ENCODE measurements at regions not wholly inside any gene's neighbourhood (a gene's known extent, or its start where the extent isn't known, plus 50 kb on each side); places are given as distances from the start of the nearest gene placed in this dataset.

DNA sequence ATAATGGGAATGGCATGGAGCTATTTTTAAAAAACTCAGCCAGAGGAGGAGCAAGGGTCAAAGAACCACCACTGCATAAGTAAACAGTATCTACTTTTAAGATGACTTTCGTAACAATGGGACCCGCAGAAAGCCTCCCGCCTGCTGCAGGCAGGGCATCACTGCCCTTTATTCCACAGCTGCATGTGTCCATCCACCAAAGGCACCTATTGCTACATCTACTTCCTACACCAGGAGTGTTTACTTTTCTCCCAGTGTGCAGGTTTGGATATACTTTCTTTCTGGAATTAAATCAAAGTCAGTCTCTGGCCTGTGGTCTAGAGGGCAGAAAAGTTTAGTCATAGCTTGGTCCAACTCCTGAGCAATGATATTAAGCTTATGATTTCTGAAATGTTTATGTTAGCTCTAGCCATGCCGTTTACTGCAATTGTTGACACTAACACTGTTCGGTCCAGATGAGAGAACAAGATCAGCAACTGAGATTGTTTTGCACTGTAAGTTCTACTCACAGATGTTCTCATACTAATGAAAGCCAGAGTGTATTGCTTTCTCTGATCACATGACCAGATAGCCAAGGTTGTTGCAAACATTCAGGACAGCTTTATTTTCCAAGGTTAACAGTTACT lies 391.5 kb downstream of the FGF10 start (continued):
- TF ChIP-seq, protein P1, sequence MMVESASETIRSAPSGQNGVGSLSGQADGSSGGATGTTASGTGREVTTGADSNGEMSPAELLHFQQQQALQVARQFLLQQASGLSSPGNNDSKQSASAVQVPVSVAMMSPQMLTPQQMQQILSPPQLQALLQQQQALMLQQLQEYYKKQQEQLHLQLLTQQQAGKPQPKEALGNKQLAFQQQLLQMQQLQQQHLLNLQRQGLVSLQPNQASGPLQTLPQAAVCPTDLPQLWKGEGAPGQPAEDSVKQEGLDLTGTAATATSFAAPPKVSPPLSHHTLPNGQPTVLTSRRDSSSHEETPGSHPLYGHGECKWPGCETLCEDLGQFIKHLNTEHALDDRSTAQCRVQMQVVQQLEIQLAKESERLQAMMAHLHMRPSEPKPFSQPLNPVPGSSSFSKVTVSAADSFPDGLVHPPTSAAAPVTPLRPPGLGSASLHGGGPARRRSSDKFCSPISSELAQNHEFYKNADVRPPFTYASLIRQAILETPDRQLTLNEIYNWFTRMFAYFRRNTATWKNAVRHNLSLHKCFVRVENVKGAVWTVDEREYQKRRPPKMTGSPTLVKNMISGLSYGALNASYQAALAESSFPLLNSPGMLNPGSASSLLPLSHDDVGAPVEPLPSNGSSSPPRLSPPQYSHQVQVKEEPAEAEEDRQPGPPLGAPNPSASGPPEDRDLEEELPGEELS (CRISPR knock-in tag; IDR thresholded peaks at IDR 0.05) = peak; percentile 95
- peak; percentile 57; the same call in 1 of the 2 replicates for TF ChIP-seq ZNF788 (CRISPR knock-in tag; IDR thresholded peaks at IDR 0.05; ENCODE audit: borderline replicate concordance)
- peak; percentile 89 for TF ChIP-seq NFKBIZ (CRISPR knock-in tag; IDR thresholded peaks at IDR 0.05)
- TF ChIP-seq HNF4G (IDR thresholded peaks at IDR 0.05; ENCODE audit: borderline replicate concordance, low read depth, low read length) = peak; percentile 66; the same call in 1 of the 2 replicates
- TF ChIP-seq HNF4G (CRISPR knock-in tag; IDR thresholded peaks at IDR 0.05; ENCODE audit: borderline replicate concordance, low read depth) = peak; percentile 92
- TF ChIP-seq, protein P2, sequence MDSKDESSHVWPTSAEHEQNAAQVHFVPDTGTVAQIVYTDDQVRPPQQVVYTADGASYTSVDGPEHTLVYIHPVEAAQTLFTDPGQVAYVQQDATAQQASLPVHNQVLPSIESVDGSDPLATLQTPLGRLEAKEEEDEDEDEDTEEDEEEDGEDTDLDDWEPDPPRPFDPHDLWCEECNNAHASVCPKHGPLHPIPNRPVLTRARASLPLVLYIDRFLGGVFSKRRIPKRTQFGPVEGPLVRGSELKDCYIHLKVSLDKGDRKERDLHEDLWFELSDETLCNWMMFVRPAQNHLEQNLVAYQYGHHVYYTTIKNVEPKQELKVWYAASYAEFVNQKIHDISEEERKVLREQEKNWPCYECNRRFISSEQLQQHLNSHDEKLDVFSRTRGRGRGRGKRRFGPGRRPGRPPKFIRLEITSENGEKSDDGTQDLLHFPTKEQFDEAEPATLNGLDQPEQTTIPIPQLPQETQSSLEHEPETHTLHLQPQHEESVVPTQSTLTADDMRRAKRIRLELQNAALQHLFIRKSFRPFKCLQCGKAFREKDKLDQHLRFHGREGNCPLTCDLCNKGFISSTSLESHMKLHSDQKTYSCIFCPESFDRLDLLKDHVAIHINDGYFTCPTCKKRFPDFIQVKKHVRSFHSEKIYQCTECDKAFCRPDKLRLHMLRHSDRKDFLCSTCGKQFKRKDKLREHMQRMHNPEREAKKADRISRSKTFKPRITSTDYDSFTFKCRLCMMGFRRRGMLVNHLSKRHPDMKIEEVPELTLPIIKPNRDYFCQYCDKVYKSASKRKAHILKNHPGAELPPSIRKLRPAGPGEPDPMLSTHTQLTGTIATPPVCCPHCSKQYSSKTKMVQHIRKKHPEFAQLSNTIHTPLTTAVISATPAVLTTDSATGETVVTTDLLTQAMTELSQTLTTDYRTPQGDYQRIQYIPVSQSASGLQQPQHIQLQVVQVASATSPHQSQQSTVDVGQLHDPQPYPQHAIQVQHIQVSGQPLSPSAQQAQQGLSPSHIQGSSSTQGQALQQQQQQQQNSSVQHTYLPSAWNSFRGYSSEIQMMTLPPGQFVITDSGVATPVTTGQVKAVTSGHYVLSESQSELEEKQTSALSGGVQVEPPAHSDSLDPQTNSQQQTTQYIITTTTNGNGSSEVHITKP (CRISPR knock-in tag; IDR thresholded peaks at IDR 0.05; ENCODE audit: low read depth) = peak; percentile 37; the same call in 1 of the 2 replicates
- no peak for TF ChIP-seq PLRG1 (conservative IDR thresholded peaks at IDR 0.05)
- no peak for TF ChIP-seq SMAD9 (CRISPR knock-in tag; IDR thresholded peaks at IDR 0.05)
- peak; percentile 66; the same call in 1 of the 2 replicates for TF ChIP-seq ESRRA (CRISPR knock-in tag; IDR thresholded peaks at IDR 0.05; ENCODE audit: low read depth)
- TF ChIP-seq HOXA7 (CRISPR knock-in tag; IDR thresholded peaks at IDR 0.05) = no peak
- TF ChIP-seq ZNF549 (CRISPR knock-in tag; IDR thresholded peaks at IDR 0.05) = no peak
- TF ChIP-seq, protein P3, sequence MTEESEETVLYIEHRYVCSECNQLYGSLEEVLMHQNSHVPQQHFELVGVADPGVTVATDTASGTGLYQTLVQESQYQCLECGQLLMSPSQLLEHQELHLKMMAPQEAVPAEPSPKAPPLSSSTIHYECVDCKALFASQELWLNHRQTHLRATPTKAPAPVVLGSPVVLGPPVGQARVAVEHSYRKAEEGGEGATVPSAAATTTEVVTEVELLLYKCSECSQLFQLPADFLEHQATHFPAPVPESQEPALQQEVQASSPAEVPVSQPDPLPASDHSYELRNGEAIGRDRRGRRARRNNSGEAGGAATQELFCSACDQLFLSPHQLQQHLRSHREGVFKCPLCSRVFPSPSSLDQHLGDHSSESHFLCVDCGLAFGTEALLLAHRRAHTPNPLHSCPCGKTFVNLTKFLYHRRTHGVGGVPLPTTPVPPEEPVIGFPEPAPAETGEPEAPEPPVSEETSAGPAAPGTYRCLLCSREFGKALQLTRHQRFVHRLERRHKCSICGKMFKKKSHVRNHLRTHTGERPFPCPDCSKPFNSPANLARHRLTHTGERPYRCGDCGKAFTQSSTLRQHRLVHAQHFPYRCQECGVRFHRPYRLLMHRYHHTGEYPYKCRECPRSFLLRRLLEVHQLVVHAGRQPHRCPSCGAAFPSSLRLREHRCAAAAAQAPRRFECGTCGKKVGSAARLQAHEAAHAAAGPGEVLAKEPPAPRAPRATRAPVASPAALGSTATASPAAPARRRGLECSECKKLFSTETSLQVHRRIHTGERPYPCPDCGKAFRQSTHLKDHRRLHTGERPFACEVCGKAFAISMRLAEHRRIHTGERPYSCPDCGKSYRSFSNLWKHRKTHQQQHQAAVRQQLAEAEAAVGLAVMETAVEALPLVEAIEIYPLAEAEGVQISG (CRISPR knock-in tag; IDR thresholded peaks at IDR 0.05) = peak; percentile 65; the same call in 1 of the 2 replicates
- TF ChIP-seq, protein P4, sequence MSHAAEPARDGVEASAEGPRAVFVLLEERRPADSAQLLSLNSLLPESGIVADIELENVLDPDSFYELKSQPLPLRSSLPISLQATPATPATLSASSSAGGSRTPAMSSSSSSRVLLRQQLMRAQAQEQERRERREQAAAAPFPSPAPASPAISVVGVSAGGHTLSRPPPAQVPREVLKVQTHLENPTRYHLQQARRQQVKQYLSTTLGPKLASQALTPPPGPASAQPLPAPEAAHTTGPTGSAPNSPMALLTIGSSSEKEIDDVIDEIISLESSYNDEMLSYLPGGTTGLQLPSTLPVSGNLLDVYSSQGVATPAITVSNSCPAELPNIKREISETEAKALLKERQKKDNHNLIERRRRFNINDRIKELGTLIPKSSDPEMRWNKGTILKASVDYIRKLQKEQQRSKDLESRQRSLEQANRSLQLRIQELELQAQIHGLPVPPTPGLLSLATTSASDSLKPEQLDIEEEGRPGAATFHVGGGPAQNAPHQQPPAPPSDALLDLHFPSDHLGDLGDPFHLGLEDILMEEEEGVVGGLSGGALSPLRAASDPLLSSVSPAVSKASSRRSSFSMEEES (CRISPR knock-in tag; IDR thresholded peaks at IDR 0.05) = peak; percentile 80
- TF ChIP-seq, protein P5, sequence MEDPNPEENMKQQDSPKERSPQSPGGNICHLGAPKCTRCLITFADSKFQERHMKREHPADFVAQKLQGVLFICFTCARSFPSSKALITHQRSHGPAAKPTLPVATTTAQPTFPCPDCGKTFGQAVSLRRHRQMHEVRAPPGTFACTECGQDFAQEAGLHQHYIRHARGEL (CRISPR knock-in tag; IDR thresholded peaks at IDR 0.05) = no peak
- no peak for TF ChIP-seq ZNF367 (CRISPR knock-in tag; IDR thresholded peaks at IDR 0.05; ENCODE audit: borderline replicate concordance)
- no peak for TF ChIP-seq DNMT3B (CRISPR knock-in tag; conservative IDR thresholded peaks at IDR 0.05)
- no peak for TF ChIP-seq ZNF672 (CRISPR knock-in tag; IDR thresholded peaks at IDR 0.05)
- no peak for TF ChIP-seq CHCHD3 (CRISPR knock-in tag; IDR thresholded peaks at IDR 0.05)
- TF ChIP-seq CAMTA2 (CRISPR knock-in tag; IDR thresholded peaks at IDR 0.05; ENCODE audit: borderline replicate concordance) = no peak

All from HepG2 (cell line).